ENCODE measurements at regions not wholly inside any gene's neighbourhood (a gene's known extent, or its start where the extent isn't known, plus 50 kb on each side); places are given as distances from the start of the nearest gene placed in this dataset.

GRCh38 chr14:89621009-89621421 lies 204.0 kb upstream of the FOXN3 start:
- intact Hi-C loops (cut with micrococcal nuclease): loop anchor here (1.0 to 5.0 kb wide), 2 partner anchors 60 to 101 kb away; no protein-coding TSS in a partner anchor
- Mint-ChIP-seq H3K4me3 (peak overlapping the region; percentile 90), H3K9me3 (peaks cover 5% of the 10 kb centered on the region), H3K27me3 (no peaks in the 10 kb centered on the region), H3K27ac (peak overlapping the region; percentile 98), H3K36me3 (ENCODE audit: low read depth) (peaks cover 19% of the 10 kb centered on the region), H3K4me1 (ENCODE audit: low read depth) (peaks cover 56% of the 10 kb centered on the region)
- POLR2A ChIA-PET: interaction anchor here (1.0 to 6.3 kb wide), 8 partner anchors 10 to 207 kb away, joined by 3 to 34 read pairs (median 8); no protein-coding TSS in a partner anchor
- DNase-seq (peak; percentile 82), ATAC-seq (peak; percentile 64)
- no peak for TF ChIP-seq CTCF (IDR thresholded peaks at IDR 0.05)
- CTCF ChIA-PET: interaction anchor here (1.0 to 2.7 kb wide), 3 partner anchors 20 to 100 kb away, joined by 3 to 9 read pairs (median 3); no protein-coding TSS in a partner anchor

GRCh38 chr14:89620436-89620835 lies 203.4 kb upstream of the FOXN3 start:
- POLR2A ChIA-PET: interaction anchor here (1.0 to 6.3 kb wide), 18 partner anchors 7 to 206 kb away, joined by 3 to 34 read pairs (median 5); no protein-coding TSS in a partner anchor
- no peak for DNase-seq
- peaks cover 5% of the 10 kb centered on the region for H3K9me3 Mint-ChIP-seq

DNA sequence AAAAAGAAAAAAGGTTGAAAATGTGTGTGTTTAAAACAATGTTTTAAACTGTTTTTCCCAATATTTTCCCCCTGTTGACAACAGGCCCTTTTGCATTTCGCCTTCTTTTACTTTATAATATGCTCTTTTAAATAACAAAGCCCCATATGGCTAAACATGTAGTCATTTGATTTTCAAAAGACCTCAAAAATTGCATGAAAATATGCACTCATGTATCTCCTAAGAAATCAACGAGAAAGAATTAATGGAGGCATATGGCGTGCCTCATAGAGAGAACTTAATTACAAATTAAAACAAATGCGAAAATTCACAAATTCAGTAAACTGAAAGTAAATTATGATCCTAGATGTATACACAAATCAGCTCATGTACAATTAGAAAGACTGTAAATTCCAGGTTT lies 202.6 kb upstream of the FOXN3 start:
- intact Hi-C loops (cut with micrococcal nuclease): loop anchor here (5.0 kb wide), 4 partner anchors 148 to 338 kb away; partner anchors contain the start of genes FOXN3 and TDP1
- H3K36me3 Mint-ChIP-seq (ENCODE audit: low read depth): peaks cover 13% of the 10 kb centered on the region
- DNase-seq (no peak), ATAC-seq (no peak)
- peak overlapping the region; percentile 98 for H3K27ac Mint-ChIP-seq
- H3K4me3 Mint-ChIP-seq: peak overlapping the region; percentile 90
- H3K9me3 Mint-ChIP-seq: no peaks in the 10 kb centered on the region
- POLR2A ChIA-PET: interaction anchor here (0.8 to 6.3 kb wide), 24 partner anchors 8 to 204 kb away, joined by 3 to 34 read pairs (median 4); no protein-coding TSS in a partner anchor
- CTCF ChIA-PET: interaction anchor here (0.6 to 2.7 kb wide), 7 partner anchors 22 to 293 kb away, joined by 3 to 9 read pairs (median 3); no protein-coding TSS in a partner anchor
- TF ChIP-seq CTCF (IDR thresholded peaks at IDR 0.05): no peak
- peaks cover 59% of the 10 kb centered on the region for H3K4me1 Mint-ChIP-seq (ENCODE audit: low read depth)
- H3K27me3 Mint-ChIP-seq: no peaks in the 10 kb centered on the region

More at GRCh38 chr14:89620436-89620835, 203.4 kb upstream of the FOXN3 start:
- H3K4me1 Mint-ChIP-seq (ENCODE audit: low read depth): peaks cover 57% of the 10 kb centered on the region
- H3K27ac Mint-ChIP-seq: peak overlapping the region; percentile 98
- peaks cover 16% of the 10 kb centered on the region for H3K36me3 Mint-ChIP-seq (ENCODE audit: low read depth)
- TF ChIP-seq CTCF (IDR thresholded peaks at IDR 0.05): no peak
- no peak for ATAC-seq
- H3K4me3 Mint-ChIP-seq: peak overlapping the region; percentile 90
- CTCF ChIA-PET: interaction anchor here (1.3 to 2.7 kb wide), 2 partner anchors 21 to 101 kb away, joined by 3 to 9 read pairs; no protein-coding TSS in a partner anchor
- intact Hi-C loops (cut with micrococcal nuclease): loop anchor here (5.0 kb wide), 1 partner anchor 102 kb away; no protein-coding TSS in a partner anchor
- no peaks in the 10 kb centered on the region for H3K27me3 Mint-ChIP-seq

- Mint-ChIP-seq H3K27me3 (no peaks in the 10 kb centered on the region), H3K36me3 (ENCODE audit: low read depth) (peaks cover 13% of the 10 kb centered on the region), H3K9me3 (no peaks in the 10 kb centered on the region), H3K4me3 (peak overlapping the region; percentile 90), H3K4me1 (ENCODE audit: low read depth) (peaks cover 65% of the 10 kb centered on the region), H3K27ac (peak overlapping the region; percentile 98)
- peak; percentile 74 for DNase-seq
- intact Hi-C loops (cut with micrococcal nuclease): loop anchor here (5.0 kb wide), 4 partner anchors 148 to 338 kb away; partner anchors contain the start of genes FOXN3 and TDP1
- POLR2A ChIA-PET: interaction anchor here (0.7 to 6.3 kb wide), 26 partner anchors 9 to 203 kb away, joined by 3 to 34 read pairs (median 4); no protein-coding TSS in a partner anchor
- ATAC-seq: peak; percentile 33
- CTCF ChIA-PET: interaction anchor here (0.6 to 2.7 kb wide), 7 partner anchors 22 to 293 kb away, joined by 3 to 9 read pairs (median 3); no protein-coding TSS in a partner anchor
- TF ChIP-seq CTCF (IDR thresholded peaks at IDR 0.05): no peak
Measured at GRCh38 chr14:89618811-89619551, 201.9 kb upstream of the FOXN3 start.

Data from activated CD8-positive, alpha-beta T cell treated with anti-CD3 and anti-CD28 coated beads for 36 hours (primary cell).